A549 (cell line): ENCODE measurements at regions not wholly inside any gene's neighbourhood (a gene's known extent, or its start where the extent isn't known, plus 50 kb on each side); places are given as distances from the start of the nearest gene placed in this dataset.

Experiments
- ATAC-seq, 2 experiments: fragments of 200-7000 bp in 1 of 2; fragments of >200 bp in 1 of 2; cut with Nextera tagmentation in 1 of 2; cut with Tn5 transposase in 1 of 2; 3 replicates each; pipeline versions ENCODE4 v1.8.0 to v1.9.1; 2018 to 2020; ENCODE audit warnings: mild to moderate bottlenecking in 1 of 2, moderate library complexity in 1 of 2
- CTCF ChIA-PET: fragments of 300-600 bp; sonication (Branson Sonifier 250); formaldehyde crosslinking; extraction: SDS; loops from one replicate; lab custom pipeline; 2021; ENCODE audit warnings: antibody characterized with exemption, inconsistent platforms; lab: Yijun Ruan, JAX
- POLR2A ChIA-PET: fragments of 350-600 bp; formaldehyde crosslinking; extraction: SDS; loops from one replicate; lab custom pipeline; 2021; ENCODE audit warnings: antibody characterized with exemption, inconsistent platforms; lab: Yijun Ruan, JAX
- DNase-seq, 2 experiments: peaks; one replicate each; pipeline versions ENCODE4 v3.0.0 to v3.0.0-alpha.2; 2011 to 2016; ENCODE audit warnings: low read depth in 1 of 2, low spot score in 1 of 2
- FAIRE-seq: peaks from 2 replicates; lab custom pipeline; 2011; peaks lifted over from hg19 to GRCh38; lab: Jason Lieb, UNC
- H3K27ac ChIP-seq, 2 experiments: fragments of >200 bp; sonication (Bioruptor Twin); formaldehyde crosslinking; 3 replicates each; pipeline ENCODE4 v1.5.1; 2016 to 2017
- H3K4me1 ChIP-seq: fragments of >200 bp; sonication (Bioruptor Twin); formaldehyde crosslinking; 3 replicates; pipeline ENCODE4 v1.6.1; 2016
- H3K4me2 ChIP-seq: fragments of >200 bp; sonication (Bioruptor Twin); formaldehyde crosslinking; 3 replicates; pipeline ENCODE4 v1.6.1; 2016
- H3K4me3 ChIP-seq: fragments of >200 bp; sonication (Bioruptor Twin); formaldehyde crosslinking; 3 replicates; pipeline ENCODE4 v1.5.1; 2016
- H3K9me3 ChIP-seq: fragments of >200 bp; sonication (Bioruptor Twin); formaldehyde crosslinking; 3 replicates; pipeline ENCODE4 v1.6.1; 2016
- CBX2 ChIP-seq: fragments of 200-600 bp; sonication (generic); IDR thresholded peaks from 2 replicates; pipeline ENCODE4 v1.6.1; 2016; ENCODE audit warnings: low read depth, mild to moderate bottlenecking, borderline replicate concordance
- CBX8 ChIP-seq: fragments of 200-600 bp; sonication (generic); IDR thresholded peaks from 2 replicates; pipeline ENCODE4 v1.6.1; 2016
- EP300 ChIP-seq, 2 experiments: fragments of >200 bp; sonication (Bioruptor Twin); formaldehyde crosslinking; IDR thresholded peaks; 2 replicates in 1 of 2; 3 replicates in 1 of 2; pipeline ENCODE4 v1.6.1; 2016 to 2017
- ESRRA ChIP-seq: fragments of 150-350 bp; IDR thresholded peaks from 2 replicates; pipeline ENCODE4 v1.6.1; 2014; ENCODE audit warnings: mild to moderate bottlenecking, low read length, borderline replicate concordance
- GATA3 ChIP-seq: IDR thresholded peaks from 2 replicates; pipeline ENCODE4 v1.6.1; 2012; ENCODE audit warnings: borderline replicate concordance
- HDAC2 ChIP-seq: fragments of 200-600 bp; sonication (generic); IDR thresholded peaks from 2 replicates; pipeline ENCODE4 v1.6.1; 2016
- JUN ChIP-seq, 2 experiments: fragments of >200 bp; sonication (Bioruptor Twin); formaldehyde crosslinking; IDR thresholded peaks; 2 replicates in 1 of 2; 3 replicates in 1 of 2; pipeline ENCODE4 v1.6.1; 2016 to 2017
- JUNB ChIP-seq: fragments of >200 bp; sonication (Bioruptor Twin); formaldehyde crosslinking; IDR thresholded peaks from 2 replicates; pipeline ENCODE4 v1.6.1; 2016
- KDM5A ChIP-seq: fragments of 200-600 bp; sonication (generic); IDR thresholded peaks from 2 replicates; pipeline ENCODE4 v1.6.1; 2016; ENCODE audit warnings: antibody characterized with exemption, mild to moderate bottlenecking
- MAFK ChIP-seq: fragments of 450-650 bp; IDR thresholded peaks from 2 replicates; pipeline ENCODE4 v1.6.1; 2014; ENCODE audit not compliant: partially characterized antibody
- MAX ChIP-seq: IDR thresholded peaks from 2 replicates; pipeline ENCODE4 v1.6.1; 2012
- MAZ ChIP-seq: fragments of 150-350 bp; IDR thresholded peaks from 2 replicates; pipeline ENCODE4 v1.6.1; 2014; ENCODE audit warnings: antibody characterized with exemption, low read depth, low read length, borderline replicate concordance
- NR3C1 ChIP-seq: fragments of >200 bp; sonication (Bioruptor Twin); formaldehyde crosslinking; IDR thresholded peaks from 3 replicates; pipeline ENCODE4 v1.6.1; 2017
- PBX3 ChIP-seq: IDR thresholded peaks from 2 replicates; pipeline ENCODE4 v1.6.1; 2012
- PHF8 ChIP-seq: fragments of 200-600 bp; sonication (generic); IDR thresholded peaks from 2 replicates; pipeline ENCODE4 v1.6.1; 2016; ENCODE audit warnings: low read depth, mild to moderate bottlenecking, antibody characterized with exemption, moderate library complexity, borderline replicate concordance
- POLR2A ChIP-seq: IDR thresholded peaks from 2 replicates; pipeline ENCODE4 v1.6.1; 2012; ENCODE audit warnings: mild to moderate bottlenecking, low read length
- POLR2AphosphoS2 ChIP-seq: conservative IDR thresholded peaks from 2 replicates; pipeline ENCODE4 v1.6.1; 2012; ENCODE audit warnings: low read length, improper control_type of control experiment, inconsistent platforms
- RCOR1 ChIP-seq: fragments of 150-350 bp; IDR thresholded peaks from 2 replicates; pipeline ENCODE4 v1.6.1; 2014; ENCODE audit warnings: antibody characterized with exemption, low read length, low read depth
- REST ChIP-seq: fragments of 200-600 bp; sonication (generic); IDR thresholded peaks from 2 replicates; pipeline ENCODE4 v1.6.1; 2016; ENCODE audit warnings: antibody characterized with exemption, mild to moderate bottlenecking, moderate library complexity
- RFX5 ChIP-seq: fragments of 450-650 bp; IDR thresholded peaks from 2 replicates; pipeline ENCODE4 v1.7.1; 2014; ENCODE audit warnings: antibody characterized with exemption, mild to moderate bottlenecking, moderate library complexity
- RNF2 ChIP-seq: fragments of 200-600 bp; sonication (generic); IDR thresholded peaks from 2 replicates; pipeline ENCODE4 v1.6.1; 2016; ENCODE audit warnings: low read depth, mild to moderate bottlenecking, antibody characterized with exemption, moderate library complexity, borderline replicate concordance
- SMC3 ChIP-seq: fragments of >200 bp; sonication (Bioruptor Twin); formaldehyde crosslinking; IDR thresholded peaks from 3 replicates; pipeline ENCODE4 v1.6.1; 2018; ENCODE audit warnings: inconsistent platforms
- ZFP36 ChIP-seq: fragments of 450-650 bp; IDR thresholded peaks from 2 replicates; pipeline ENCODE4 v1.6.1; 2014; ENCODE audit warnings: borderline replicate concordance; ENCODE audit not compliant: partially characterized antibody
- WGBS: methylation state at CpG from one replicate; pipeline ENCODE4 v1.1.6; 2017; ENCODE audit errors: missing lambda C conversion rate; 5-methylcytosine and 5-hydroxymethylcytosine counted together

GRCh38 chr1:87834151-87834550 lies 505.5 kb downstream of the LMO4 start:
- TF ChIP-seq CBX2 (no peak), RFX5 (no peak), ZFP36 (no peak), REST (no peak), KDM5A (no peak)
- ChIA-PET POLR2A (no interaction called here), CTCF (no interaction called here)
- no peak overlapping the region for H3K4me2 ChIP-seq
- H3K4me3 ChIP-seq: no peak overlapping the region
- H3K4me1 ChIP-seq: no peaks in the 10 kb centered on the region
- DNase-seq: no peak
- WGBS: 79% methylated on average over 4 of the region's 4 CpGs
- no peak for ATAC-seq
- no peak for FAIRE-seq
- H3K27ac ChIP-seq: no peak overlapping the region
- H3K9me3 ChIP-seq: no peaks in the 10 kb centered on the region

- ATAC-seq (no peak), DNase-seq (no peak), FAIRE-seq (no peak)
- H3K4me2 ChIP-seq: no peak overlapping the region
- no peaks in the 10 kb centered on the region for H3K4me1 ChIP-seq
- ChIA-PET CTCF (no interaction called here), POLR2A (no interaction called here)
- no peaks in the 10 kb centered on the region for H3K9me3 ChIP-seq
- WGBS: 85% methylated on average over 8 of the region's 8 CpGs
- H3K4me3 ChIP-seq: no peak overlapping the region
- TF ChIP-seq JUNB: no peak
- no peak overlapping the region for H3K27ac ChIP-seq
Observed at GRCh38 chr1:87834941-87835340, 506.3 kb downstream of the LMO4 start.

GRCh38 chr1:87840767-87841166 lies 512.1 kb downstream of the LMO4 start:
- no peak for FAIRE-seq
- WGBS: 82% methylated on average over 3 of the region's 3 CpGs
- CTCF ChIA-PET: no interaction called here
- TF ChIP-seq MAFK: no peak
- no peak for TF ChIP-seq CBX2
- no peak for TF ChIP-seq JUN (IDR thresholded peaks at IDR 0.05)
- TF ChIP-seq PBX3: no peak
- no peak for TF ChIP-seq POLR2A
- no peak for TF ChIP-seq RNF2
- no peak for TF ChIP-seq KDM5A
- TF ChIP-seq POLR2AphosphoS2: no peak
- TF ChIP-seq NR3C1: no peak
- TF ChIP-seq MAX: no peak
- TF ChIP-seq PHF8: no peak
- no peak for TF ChIP-seq SMC3
- no peak for TF ChIP-seq ESRRA
- no peak for TF ChIP-seq HDAC2
- TF ChIP-seq MAZ: no peak
- TF ChIP-seq CBX8: no peak
- no peak for TF ChIP-seq RCOR1
- no peak for TF ChIP-seq GATA3
- TF ChIP-seq EP300 (IDR thresholded peaks at IDR 0.05): no peak
- Histone ChIP-seq H3K4me1 (no peaks in the 10 kb centered on the region), H3K4me2 (no peak overlapping the region), H3K27ac (no peak overlapping the region), H3K4me3 (no peak overlapping the region), H3K9me3 (no peaks in the 10 kb centered on the region)
- no peak for DNase-seq
- no peak for ATAC-seq
- POLR2A ChIA-PET: no interaction called here
